ENCODE measurements at regions not wholly inside any gene's neighbourhood (a gene's known extent, or its start where the extent isn't known, plus 50 kb on each side); places are given as distances from the start of the nearest gene placed in this dataset.

DNA sequence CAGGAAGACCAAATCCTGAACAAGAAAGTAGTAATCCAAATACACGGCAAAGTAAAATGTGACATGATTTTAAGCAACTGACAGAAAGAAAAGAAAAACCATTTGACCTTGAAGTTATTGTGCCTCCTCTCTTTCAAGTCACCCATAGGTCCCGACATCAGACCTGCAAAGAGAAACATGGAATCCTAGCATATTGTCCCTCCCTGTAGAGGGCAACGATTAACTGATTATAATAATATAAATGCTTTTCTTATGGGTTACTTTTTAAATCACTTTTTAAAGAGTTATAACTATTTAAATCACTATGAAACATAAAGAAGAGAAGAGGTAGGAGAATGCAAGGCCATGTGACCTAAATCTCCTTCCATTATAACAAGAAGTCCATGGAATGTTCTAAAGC lies 143.2 kb upstream of the LIPC start:
- Histone ChIP-seq H3K9ac (ENCODE audit: low read length) (no peak overlapping the region), H2AFZ (ENCODE audit: insufficient read depth, low read depth, low read length, poor library complexity, severe bottlenecking) (no peak overlapping the region), H3K4me1 (ENCODE audit: control insufficient read depth in 2 of 2, insufficient read depth in 2 of 2, low read length in 2 of 2) (no peaks in the 10 kb centered on the region), H4K20me1 (ENCODE audit: control insufficient read depth, insufficient read depth, low read length, poor library complexity, severe bottlenecking) (no peaks in the 10 kb centered on the region), H3K4me2 (replicated peaks; ENCODE audit: low read depth, low read length, poor library complexity, severe bottlenecking) (no peak overlapping the region), H3K27ac (ENCODE audit: low read length in 2 of 2) (no peak overlapping the region), H3K36me3 (replicated peaks in 1 of 2; ENCODE audit: control extremely low read depth in 1 of 2, control insufficient read depth in 1 of 2, extremely low read depth in 1 of 2, insufficient read depth in 2 of 2, low read length in 1 of 2) (no peaks in the 10 kb centered on the region), H3K27me3 (replicated peaks in 1 of 4; ENCODE audit: control extremely low read depth in 1 of 4, control insufficient read depth in 3 of 4, insufficient read depth in 4 of 4, low read length in 3 of 4) (no peaks in the 10 kb centered on the region), H3K9me3 (ENCODE audit: control extremely low read depth in 1 of 3, control insufficient read depth in 2 of 3, insufficient read depth in 1 of 3, low read length in 2 of 3) (peaks cover 0 to 2% (median 0%) of the 10 kb centered on the region in 3 donors), H3K79me2 (ENCODE audit: control insufficient read depth, insufficient read depth, low read length) (no peaks in the 10 kb centered on the region), H3K4me3 (ENCODE audit: control extremely low read depth in 1 of 5, extremely low read depth in 1 of 5, insufficient read depth in 1 of 5, low read depth in 2 of 5, low read length in 4 of 5) (no peak overlapping the region)
- H3K27ac Mint-ChIP-seq: no peak overlapping the region
- H3K27me3 Mint-ChIP-seq: peaks cover 10% of the 10 kb centered on the region
- no peak overlapping the region for H3K4me3 Mint-ChIP-seq
- peaks cover 4% of the 10 kb centered on the region for H3K9me3 Mint-ChIP-seq (ENCODE audit: insufficient read depth)
- 100% methylated on average over 1 of the region's 3 CpGs for WGBS (ENCODE audit: insufficient coverage)
- ChIA-PET POLR2A (no interaction called here), CTCF (no interaction called here)
- intact Hi-C loops (cut with micrococcal nuclease): no loop called here
- no peak for ATAC-seq (ENCODE audit: low read depth)
- no peak for DNase-seq
- TF ChIP-seq, protein P1, sequence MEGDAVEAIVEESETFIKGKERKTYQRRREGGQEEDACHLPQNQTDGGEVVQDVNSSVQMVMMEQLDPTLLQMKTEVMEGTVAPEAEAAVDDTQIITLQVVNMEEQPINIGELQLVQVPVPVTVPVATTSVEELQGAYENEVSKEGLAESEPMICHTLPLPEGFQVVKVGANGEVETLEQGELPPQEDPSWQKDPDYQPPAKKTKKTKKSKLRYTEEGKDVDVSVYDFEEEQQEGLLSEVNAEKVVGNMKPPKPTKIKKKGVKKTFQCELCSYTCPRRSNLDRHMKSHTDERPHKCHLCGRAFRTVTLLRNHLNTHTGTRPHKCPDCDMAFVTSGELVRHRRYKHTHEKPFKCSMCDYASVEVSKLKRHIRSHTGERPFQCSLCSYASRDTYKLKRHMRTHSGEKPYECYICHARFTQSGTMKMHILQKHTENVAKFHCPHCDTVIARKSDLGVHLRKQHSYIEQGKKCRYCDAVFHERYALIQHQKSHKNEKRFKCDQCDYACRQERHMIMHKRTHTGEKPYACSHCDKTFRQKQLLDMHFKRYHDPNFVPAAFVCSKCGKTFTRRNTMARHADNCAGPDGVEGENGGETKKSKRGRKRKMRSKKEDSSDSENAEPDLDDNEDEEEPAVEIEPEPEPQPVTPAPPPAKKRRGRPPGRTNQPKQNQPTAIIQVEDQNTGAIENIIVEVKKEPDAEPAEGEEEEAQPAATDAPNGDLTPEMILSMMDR (IDR thresholded peaks at IDR 0.05): no peak
- TF ChIP-seq EZH2 (IDR thresholded peaks at IDR 0.05; ENCODE audit: borderline replicate concordance, insufficient read depth, low read depth, low read length, poor library complexity, severe bottlenecking): no peak
- H3K4me1 Mint-ChIP-seq: no peaks in the 10 kb centered on the region

DNA sequence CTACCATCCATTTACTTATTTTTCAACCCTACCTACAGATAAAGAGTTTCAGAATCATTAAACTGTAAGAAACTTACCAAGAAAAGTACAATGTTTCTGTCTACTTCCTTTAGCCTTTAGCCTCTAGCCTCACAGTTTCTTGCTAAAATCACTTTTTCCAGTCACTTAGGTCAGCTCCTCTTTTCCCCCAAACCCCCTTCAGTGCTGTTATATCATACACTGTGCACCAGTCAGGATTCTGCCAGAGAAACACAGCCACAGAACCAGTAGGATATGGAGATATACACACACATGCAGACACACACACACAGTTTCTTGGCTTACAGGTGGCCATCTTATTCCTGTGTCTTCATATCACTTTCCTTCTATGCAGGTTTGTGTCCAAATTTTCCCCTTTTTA lies 139.9 kb upstream of the LIPC start:
- ChIA-PET POLR2A (no interaction called here), CTCF (no interaction called here)
- Histone ChIP-seq H2AFZ (ENCODE audit: insufficient read depth, low read depth, low read length, poor library complexity, severe bottlenecking) (no peak overlapping the region), H3K27me3 (replicated peaks in 1 of 4; ENCODE audit: control extremely low read depth in 1 of 4, control insufficient read depth in 3 of 4, insufficient read depth in 4 of 4, low read length in 3 of 4) (no peaks in the 10 kb centered on the region), H3K27ac (ENCODE audit: low read length in 2 of 2) (no peak overlapping the region), H3K4me1 (ENCODE audit: control insufficient read depth in 2 of 2, insufficient read depth in 2 of 2, low read length in 2 of 2) (no peaks in the 10 kb centered on the region), H3K4me3 (ENCODE audit: control extremely low read depth in 1 of 5, extremely low read depth in 1 of 5, insufficient read depth in 1 of 5, low read depth in 2 of 5, low read length in 4 of 5) (no peak overlapping the region), H3K36me3 (replicated peaks in 1 of 2; ENCODE audit: control extremely low read depth in 1 of 2, control insufficient read depth in 1 of 2, extremely low read depth in 1 of 2, insufficient read depth in 2 of 2, low read length in 1 of 2) (no peaks in the 10 kb centered on the region), H4K20me1 (ENCODE audit: control insufficient read depth, insufficient read depth, low read length, poor library complexity, severe bottlenecking) (no peaks in the 10 kb centered on the region), H3K9ac (ENCODE audit: low read length) (no peak overlapping the region), H3K9me3 (ENCODE audit: control extremely low read depth in 1 of 3, control insufficient read depth in 2 of 3, insufficient read depth in 1 of 3, low read length in 2 of 3) (peaks cover 0 to 2% (median 0%) of the 10 kb centered on the region in 3 donors), H3K4me2 (replicated peaks; ENCODE audit: low read depth, low read length, poor library complexity, severe bottlenecking) (no peak overlapping the region), H3K79me2 (ENCODE audit: control insufficient read depth, insufficient read depth, low read length) (no peaks in the 10 kb centered on the region)
- DNase-seq (no peak), ATAC-seq (ENCODE audit: low read depth) (no peak)
- Mint-ChIP-seq H3K4me3 (no peak overlapping the region), H3K4me1 (no peaks in the 10 kb centered on the region), H3K27ac (no peak overlapping the region), H3K9me3 (ENCODE audit: insufficient read depth) (peaks cover 4% of the 10 kb centered on the region), H3K27me3 (peaks cover 7% of the 10 kb centered on the region)
- TF ChIP-seq EZH2 (IDR thresholded peaks at IDR 0.05; ENCODE audit: borderline replicate concordance, insufficient read depth, low read depth, low read length, poor library complexity, severe bottlenecking): no peak
- TF ChIP-seq, protein P1 (IDR thresholded peaks at IDR 0.05): no peak
- intact Hi-C loops (cut with micrococcal nuclease): no loop called here

Measured in B cell (primary cell).